Activated CD8-positive, alpha-beta memory T cell treated with anti-CD3 and anti-CD28 coated beads, Interleukin-2, amount 10 ng/mL, durations not matched to agents 7 days and 5 days (primary cell): ENCODE measurements at regions not wholly inside any gene's neighbourhood (a gene's known extent, or its start where the extent isn't known, plus 50 kb on each side); places are given as distances from the start of the nearest gene placed in this dataset.

Source experiments
- ATAC-seq: fragments of 150-1000 bp; cut with Tn5 transposase; one replicate; pipeline ENCODE4 v1.10.0; 2021; ENCODE audit warnings: moderate library complexity
- CTCF ChIA-PET: fragments of 350-600 bp; sonication (Branson Sonifier 250); formaldehyde crosslinking; loops from one replicate; lab custom pipeline; 2021; ENCODE audit warnings: antibody characterized with exemption; lab: Charles Lee
- DNase-seq: peaks from one replicate; pipeline ENCODE4 v3.0.0-alpha.2; 2020
- H3K27ac Mint-ChIP-seq: one replicate; pipeline ENCODE4 v1.8.0; 2021; ENCODE audit warnings: mild to moderate bottlenecking, mixed read lengths
- H3K27me3 Mint-ChIP-seq: one replicate; pipeline ENCODE4 v1.8.0; 2021; ENCODE audit warnings: mixed read lengths
- H3K36me3 Mint-ChIP-seq: one replicate; pipeline ENCODE4 v1.8.0; 2021; ENCODE audit warnings: mild to moderate bottlenecking, mixed read lengths
- H3K4me1 Mint-ChIP-seq: one replicate; pipeline ENCODE4 v1.8.0; 2021; ENCODE audit warnings: mixed read lengths
- H3K4me3 Mint-ChIP-seq: one replicate; pipeline ENCODE4 v1.8.0; 2021; ENCODE audit warnings: mild to moderate bottlenecking, moderate library complexity, mixed read lengths
- H3K9me3 Mint-ChIP-seq: one replicate; pipeline ENCODE4 v1.8.0; 2022; ENCODE audit warnings: low read depth, mixed read lengths

DNA sequence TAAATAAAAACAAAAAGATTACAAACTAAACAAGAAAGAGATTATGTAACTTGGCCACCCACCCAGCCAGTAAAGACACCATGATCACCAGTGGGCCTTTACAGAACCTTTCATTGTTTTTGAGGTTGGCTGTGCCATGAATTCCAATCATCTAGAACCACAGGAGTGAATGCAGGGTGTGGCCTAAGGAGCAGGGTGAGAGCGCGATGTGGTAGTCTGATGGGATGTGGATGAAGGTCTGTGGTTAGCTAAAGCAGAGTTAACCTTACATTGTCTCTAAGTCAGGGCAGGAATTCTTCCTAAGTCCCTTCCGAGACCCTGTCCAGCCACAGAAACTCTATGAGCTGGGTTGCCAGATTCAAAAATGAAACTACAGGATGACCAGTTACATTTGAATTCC, 54.0 kb upstream of the CDKN3 start:
- no peaks in the 10 kb centered on the region for H3K9me3 Mint-ChIP-seq
- ATAC-seq (no peak), DNase-seq (no peak)
- no peaks in the 10 kb centered on the region for H3K36me3 Mint-ChIP-seq
- CTCF ChIA-PET, result interaction anchor here (0.5 to 1.2 kb wide), 2 partner anchors 14 to 31 kb away, joined by 3 to 4 read pairs; no protein-coding TSS in a partner anchor
- no peaks in the 10 kb centered on the region for H3K4me1 Mint-ChIP-seq
- H3K27me3 Mint-ChIP-seq, result peaks cover 23% of the 10 kb centered on the region
- no peak overlapping the region for H3K4me3 Mint-ChIP-seq
- H3K27ac Mint-ChIP-seq, result no peak overlapping the region

DNA sequence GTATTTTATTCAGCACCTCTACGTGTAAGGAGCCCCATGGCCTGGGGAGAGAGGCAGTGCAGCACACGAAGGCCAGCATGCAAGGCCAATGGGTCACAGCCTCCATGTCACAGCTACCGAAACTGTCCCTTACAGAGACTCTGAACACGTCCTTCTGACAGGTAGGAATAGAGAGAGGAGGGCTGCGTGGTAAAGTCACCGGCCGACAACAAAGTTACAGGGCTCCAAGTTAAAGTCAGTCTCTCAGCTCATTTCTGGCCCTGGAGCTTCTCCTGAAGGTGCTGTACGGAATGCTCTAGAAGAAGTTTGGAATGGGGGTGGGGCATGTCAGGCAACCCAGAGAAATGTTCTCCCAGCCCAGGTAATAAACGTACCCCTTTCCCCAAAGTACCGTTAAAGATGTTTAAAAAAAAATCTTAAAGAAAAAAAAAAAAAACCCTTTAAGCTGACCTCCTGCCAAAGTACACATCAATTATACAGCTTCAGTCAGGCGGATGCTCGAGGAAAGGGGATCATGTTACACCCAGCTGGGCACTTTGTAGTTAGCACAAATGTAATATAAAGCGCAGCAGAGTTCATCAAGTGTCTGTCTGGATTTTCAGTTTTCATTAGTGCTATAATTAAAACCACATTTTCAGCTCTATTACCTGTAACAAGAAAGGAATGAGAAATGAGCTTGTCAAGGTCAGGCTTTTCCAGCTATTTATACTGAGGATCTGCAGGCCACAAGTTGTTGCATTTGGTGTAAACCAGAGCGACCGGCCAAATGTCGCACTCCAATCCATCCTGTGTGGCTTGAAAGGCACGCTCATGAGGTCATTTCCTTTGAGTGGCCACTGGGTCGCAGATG, 53.3 kb upstream of the CDKN3 start:
- ATAC-seq (no peak), DNase-seq (no peak)
- Mint-ChIP-seq H3K36me3 (no peaks in the 10 kb centered on the region), H3K27me3 (peaks cover 18% of the 10 kb centered on the region), H3K27ac (no peak overlapping the region), H3K4me1 (no peaks in the 10 kb centered on the region), H3K9me3 (no peaks in the 10 kb centered on the region), H3K4me3 (no peak overlapping the region)
- CTCF ChIA-PET, result interaction anchor here (0.5 to 1.2 kb wide), 2 partner anchors 14 to 31 kb away, joined by 3 to 4 read pairs; no protein-coding TSS in a partner anchor

DNA sequence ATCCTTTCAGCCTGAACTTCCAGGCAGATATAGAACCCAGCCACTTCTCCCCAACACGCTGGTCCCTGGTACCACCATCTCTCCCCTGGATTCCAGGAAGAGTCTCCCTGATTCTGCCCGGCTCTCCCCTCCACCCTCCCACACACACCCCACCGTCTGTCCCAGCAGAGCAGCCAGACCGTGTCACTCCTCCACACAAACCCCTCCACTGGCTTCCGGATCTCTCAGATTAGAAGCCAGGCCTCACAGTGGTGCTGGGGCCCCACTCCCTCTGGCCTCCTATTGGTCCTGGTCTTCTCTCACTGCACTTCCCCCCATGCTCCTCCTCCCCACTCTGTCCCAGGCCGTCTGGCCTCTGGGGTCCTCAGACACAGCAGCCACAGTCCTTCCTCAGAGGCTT, 52.4 kb upstream of the CDKN3 start:
- CTCF ChIA-PET, result no interaction called here
- DNase-seq, result no peak
- no peaks in the 10 kb centered on the region for H3K9me3 Mint-ChIP-seq
- H3K27ac Mint-ChIP-seq, result no peak overlapping the region
- no peak overlapping the region for H3K4me3 Mint-ChIP-seq
- peaks cover 21% of the 10 kb centered on the region for H3K27me3 Mint-ChIP-seq
- no peaks in the 10 kb centered on the region for H3K4me1 Mint-ChIP-seq
- no peaks in the 10 kb centered on the region for H3K36me3 Mint-ChIP-seq
- ATAC-seq, result peak; percentile 23

DNA sequence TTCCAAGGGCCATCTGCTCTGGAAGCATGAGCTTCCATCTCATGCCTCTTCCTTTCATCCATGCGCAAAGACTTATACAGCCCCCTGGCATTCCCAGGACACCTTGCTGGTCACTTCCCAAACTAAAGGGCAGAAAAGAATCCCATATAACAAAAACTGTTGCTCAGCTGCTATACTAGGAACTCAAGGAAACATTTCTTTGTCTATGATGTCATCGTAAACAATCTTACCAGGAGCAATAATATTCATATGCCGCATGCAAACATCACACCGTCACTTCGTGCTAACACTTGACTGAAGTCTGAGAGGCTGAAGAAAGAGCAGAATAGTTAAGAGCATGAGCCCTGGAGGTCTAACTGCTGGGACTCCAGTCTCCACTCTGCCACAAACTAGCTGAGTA, 50.5 kb upstream of the CDKN3 start:
- CTCF ChIA-PET, result no interaction called here

More for the DNA sequence above, 50.5 kb upstream of the CDKN3 start:
- Mint-ChIP-seq H3K4me1 (no peaks in the 10 kb centered on the region), H3K36me3 (no peaks in the 10 kb centered on the region), H3K27me3 (peaks cover 23% of the 10 kb centered on the region), H3K27ac (no peak overlapping the region), H3K4me3 (no peak overlapping the region), H3K9me3 (no peaks in the 10 kb centered on the region)
- DNase-seq (no peak), ATAC-seq (no peak)
